GDM1 (cell line): ENCODE measurements at regions not wholly inside any gene's neighbourhood (a gene's known extent, or its start where the extent isn't known, plus 50 kb on each side); places are given as distances from the start of the nearest gene placed in this dataset.

Experiments
- DNase-seq: peaks from one replicate; lab custom pipeline; 2025; lab: John Stamatoyannopoulos, UW

DNA sequence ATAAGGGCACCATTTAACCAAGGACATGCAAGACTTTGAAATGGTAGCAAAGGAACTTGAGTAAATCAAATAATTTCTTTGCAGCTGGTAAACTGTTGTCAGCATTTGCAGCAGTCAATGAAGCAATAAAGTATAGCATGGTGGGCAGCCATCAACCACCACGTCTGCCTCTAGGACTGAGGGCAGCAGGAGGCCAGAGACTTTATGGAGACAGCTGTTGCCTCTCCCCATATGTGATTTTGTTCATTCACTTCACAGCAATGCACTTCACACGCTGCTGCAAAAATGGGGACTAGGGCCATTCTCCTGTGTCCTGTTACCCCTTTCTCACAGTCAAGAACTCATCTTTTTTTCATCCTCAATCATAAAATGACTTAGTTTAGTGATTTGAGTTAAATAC lies 51.3 kb upstream of the PCDH9 start:
- DNase-seq = no peak
